Stimulated activated CD4-positive, alpha-beta T cell treated with anti-CD3 and anti-CD28 coated beads, Interleukin-12 subunit alpha, Interleukin-12 subunit beta, amount 100 ng/mL, for 4 hours (primary cell): ENCODE measurements at regions not wholly inside any gene's neighbourhood (a gene's known extent, or its start where the extent isn't known, plus 50 kb on each side); places are given as distances from the start of the nearest gene placed in this dataset.
"Not testable (repeated sequence)": the region's sequence is repeated elsewhere in the genome, so short reads cannot be mapped to it uniquely, and the experiment has no call there.

Source experiments
- DNase-seq: peaks from one replicate; pipeline ENCODE4 v3.0.0-alpha.2; 2020

GRCh38 chr1:30476911-30477459, 246.4 kb downstream of the MATN1 start:
- DNase-seq: no peak

GRCh38 chr1:30476476-30476875, 246.9 kb downstream of the MATN1 start:
- no peak for DNase-seq

- DNase-seq: no peak
These were observed 247.4 kb downstream of the MATN1 start for GRCh38 chr1:30475966-30476365.

GRCh38 chr1:30475201-30475600, 248.2 kb downstream of the MATN1 start:
- DNase-seq: no peak

GRCh38 chr1:30474818-30475200, 248.6 kb downstream of the MATN1 start:
- DNase-seq: no peak

GRCh38 chr1:30473922-30474817, 249.2 kb downstream of the MATN1 start:
- DNase-seq: no peak

DNA sequence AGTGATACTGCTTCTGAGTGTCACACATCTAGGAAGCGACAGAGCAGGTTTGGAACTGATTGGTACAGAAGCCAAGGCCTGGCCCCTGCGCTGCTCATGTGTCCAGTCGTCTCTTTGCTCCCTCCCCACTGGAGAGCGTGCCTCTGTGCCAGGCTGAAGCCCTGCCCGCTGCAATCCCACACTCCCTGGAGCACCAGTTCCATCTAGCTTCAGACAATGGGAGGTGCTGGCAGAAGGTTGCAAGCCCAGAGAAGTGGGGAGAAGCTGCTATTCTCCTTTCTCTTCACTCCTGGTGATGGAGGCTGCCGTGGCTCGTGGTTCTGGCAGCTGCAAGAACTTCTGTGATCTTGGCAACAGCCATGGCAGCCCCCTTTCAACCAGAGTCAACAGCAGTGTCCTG, 250.9 kb downstream of the MATN1 start:
- no peak for DNase-seq

- no peak for DNase-seq
These were observed 251.4 kb downstream of the MATN1 start for GRCh38 chr1:30472009-30472408.

GRCh38 chr1:30471307-30471706, 252.1 kb downstream of the MATN1 start:
- no peak for DNase-seq

DNA sequence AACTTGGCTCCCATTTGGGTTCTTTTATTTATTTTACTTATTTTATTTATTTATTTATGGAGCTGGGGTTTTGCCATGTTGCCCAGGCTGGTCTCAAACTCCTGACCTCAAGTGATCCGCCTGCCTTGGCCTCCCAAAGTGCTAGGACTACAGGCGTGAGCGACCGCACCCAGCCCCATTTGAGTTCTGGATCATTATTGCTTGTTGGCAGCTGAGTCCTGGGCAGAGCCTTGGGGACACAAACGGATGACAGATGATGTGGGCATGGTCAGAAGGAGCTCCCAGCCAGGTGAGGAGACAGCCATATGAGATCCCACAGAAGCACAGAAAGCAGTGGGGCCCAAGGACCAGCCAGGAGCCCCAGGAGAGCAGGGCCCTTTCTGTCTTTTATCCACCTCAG, 254.0 kb downstream of the MATN1 start:
- no peak for DNase-seq

DNA sequence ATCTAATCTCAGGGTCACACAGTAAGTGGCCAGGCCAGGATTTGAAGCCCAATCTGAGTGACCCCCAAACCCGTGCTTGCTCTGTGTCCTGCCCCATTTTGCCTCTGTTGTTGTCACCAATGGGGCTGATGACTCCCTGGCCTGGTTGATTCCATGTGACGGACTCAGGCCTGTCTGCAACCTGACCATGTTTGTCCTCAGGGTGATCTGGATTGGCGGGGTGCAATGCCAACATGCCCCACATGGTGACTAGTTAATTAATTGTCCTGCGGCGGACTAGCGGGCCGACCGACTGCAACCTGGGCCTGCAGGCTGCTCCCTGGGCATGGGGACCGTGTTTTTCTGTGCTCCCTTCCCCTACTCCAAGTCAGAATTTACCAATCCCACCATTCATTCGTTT, 256.3 kb downstream of the MATN1 start:
- no peak for DNase-seq

DNA sequence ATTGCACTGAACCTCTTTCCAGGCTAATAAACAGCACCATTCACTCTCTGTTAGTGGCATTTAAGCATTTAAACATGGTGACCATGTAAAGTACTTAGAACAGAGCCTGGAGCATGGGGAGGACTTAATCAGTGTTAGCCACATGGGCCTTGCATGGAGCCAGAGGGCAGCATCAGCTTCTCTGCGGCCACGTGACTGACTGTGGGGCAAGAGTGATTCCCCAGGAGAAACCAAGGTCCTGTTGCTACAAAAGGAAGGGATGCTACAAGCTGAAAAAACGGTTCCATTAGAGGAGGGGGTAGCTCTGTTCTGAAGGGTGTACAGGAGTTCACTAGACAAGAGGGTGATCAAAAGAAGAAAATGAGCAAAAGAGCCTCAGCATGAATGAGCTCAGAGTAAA, 256.8 kb downstream of the MATN1 start:
- DNase-seq: no peak

DNA sequence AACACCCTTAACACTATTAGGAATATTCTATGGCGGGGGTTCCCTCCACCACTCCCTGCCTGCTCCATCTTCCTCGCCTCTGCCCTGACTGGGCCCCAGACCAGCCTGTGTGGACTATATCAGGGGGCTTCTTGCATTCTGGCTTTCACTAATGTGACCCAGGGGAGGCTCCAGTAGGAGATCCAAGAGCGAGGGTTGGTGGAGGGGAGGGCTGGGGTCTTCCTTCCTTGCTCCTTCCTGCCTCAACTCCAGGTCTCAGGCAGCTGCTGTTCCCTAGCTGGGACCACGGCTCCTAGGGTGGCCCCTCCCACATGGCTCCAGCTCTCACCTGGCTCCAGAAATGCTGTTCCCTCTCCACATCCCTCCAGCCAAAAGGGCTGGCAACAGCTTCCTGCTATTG, 257.4 kb downstream of the MATN1 start:
- no peak for DNase-seq

DNA sequence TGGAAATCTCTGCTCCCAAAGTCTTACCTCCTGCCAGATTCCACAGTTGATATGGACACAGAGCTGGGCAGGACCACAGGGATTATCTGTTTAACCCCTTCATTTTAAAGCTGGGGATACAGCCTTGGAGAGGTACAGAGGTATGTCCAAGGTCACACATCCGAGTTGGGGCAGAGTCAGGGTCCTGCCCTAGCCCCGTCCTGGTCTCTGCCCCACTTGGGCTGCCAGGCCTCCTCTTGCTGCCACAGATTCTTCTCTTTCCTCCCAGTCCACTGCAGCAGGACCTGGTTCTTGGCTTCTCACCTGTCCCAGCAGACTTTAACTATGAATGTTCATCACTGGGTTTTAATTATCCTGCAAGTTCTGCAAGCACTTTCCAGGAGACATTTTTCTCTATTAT, 258.3 kb downstream of the MATN1 start:
- DNase-seq: no peak

GRCh38 chr1:30464187-30464617, 259.2 kb downstream of the MATN1 start:
- no peak for DNase-seq

- no peak for DNase-seq
These were observed 260.5 kb downstream of the MATN1 start for GRCh38 chr1:30462826-30463425.

DNA sequence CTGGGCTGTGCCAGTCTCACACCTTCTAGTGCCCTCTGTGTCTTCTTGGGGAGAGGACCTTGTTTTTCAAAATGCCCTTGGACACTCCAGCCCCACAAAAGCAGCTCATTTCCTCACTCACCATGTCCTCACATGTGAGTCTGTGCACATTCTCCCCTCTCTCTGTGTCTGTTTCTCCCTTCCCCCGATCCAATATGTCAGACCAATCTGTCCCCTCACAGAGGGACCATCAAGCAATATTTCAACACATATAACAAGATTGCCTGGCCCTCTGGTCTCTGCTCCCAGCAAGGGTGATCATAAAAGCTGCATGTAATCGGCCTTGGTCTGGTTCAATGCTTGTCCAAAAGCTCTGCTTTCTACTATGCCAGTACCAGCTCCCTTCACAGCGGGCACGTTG, 261.2 kb downstream of the MATN1 start:
- no peak for DNase-seq

DNA sequence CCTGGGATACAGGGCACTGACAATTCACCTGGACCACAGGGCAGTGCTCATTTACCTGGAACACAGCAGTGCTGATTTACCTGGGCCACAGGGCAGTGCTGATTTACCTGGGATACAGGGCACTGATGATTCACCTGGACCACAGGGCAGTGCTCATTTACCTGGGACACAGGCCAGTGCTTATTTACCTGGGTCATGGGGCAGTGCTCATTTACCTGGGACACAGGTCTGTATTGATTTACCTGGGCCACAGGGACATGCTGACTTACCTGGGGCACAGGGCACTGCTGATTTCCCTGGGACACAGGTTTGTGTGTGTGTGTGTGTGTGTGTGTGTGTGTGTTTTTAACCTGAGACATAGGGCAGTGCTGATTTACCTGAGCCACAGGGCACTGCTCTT, 261.7 kb downstream of the MATN1 start:
- no peak for DNase-seq

DNA sequence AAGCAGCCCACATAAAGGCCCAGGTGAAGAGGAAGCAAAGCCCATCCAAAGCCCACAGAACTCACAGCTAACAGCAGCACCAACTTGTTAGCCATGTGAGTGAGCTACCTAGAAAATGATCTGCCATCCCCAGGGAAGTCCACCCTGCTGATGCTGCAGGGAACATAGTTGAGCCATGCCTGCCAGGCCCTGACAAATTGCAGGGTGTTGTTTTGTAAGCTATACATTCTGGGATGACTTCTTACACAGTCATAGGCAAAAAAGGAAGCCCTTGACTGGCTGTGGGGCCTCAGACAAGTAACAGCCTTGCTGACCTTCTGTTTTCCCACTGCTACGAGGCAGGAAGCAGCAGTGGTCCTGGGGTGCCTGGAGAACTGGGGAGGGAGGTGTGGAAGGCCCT, 262.7 kb downstream of the MATN1 start:
- no peak for DNase-seq

- not testable (repeated sequence) for DNase-seq
These were observed 264.5 kb downstream of the MATN1 start for GRCh38 chr1:30458730-30459485.

- DNase-seq: no peak
These were observed 270.5 kb downstream of the MATN1 start for GRCh38 chr1:30452925-30453324.

- DNase-seq: no peak
These were observed 271.2 kb downstream of the MATN1 start for GRCh38 chr1:30452170-30452569.

GRCh38 chr1:30451532-30452125, 271.8 kb downstream of the MATN1 start:
- DNase-seq: no peak
